WTC11 (cell line): ENCODE measurements at regions not wholly inside any gene's neighbourhood (a gene's known extent, or its start where the extent isn't known, plus 50 kb on each side); places are given as distances from the start of the nearest gene placed in this dataset.
"Not testable (repeated sequence)": the region's sequence is repeated elsewhere in the genome, so short reads cannot be mapped to it uniquely, and the experiment has no call there.

ENCODE experiments used
- ATAC-seq: fragments of 200-7000 bp; cut with Tn5 transposase; 2 replicates; pipeline ENCODE4 v1.10.0; 2021; ENCODE audit warnings: mild to moderate bottlenecking, moderate library complexity
- CTCF ChIA-PET: fragments of 300-600 bp; sonication (Branson Sonifier 250); formaldehyde crosslinking; loops from one replicate; lab custom pipeline; 2021; ENCODE audit warnings: antibody characterized with exemption; lab: Charles Lee
- POLR2A ChIA-PET: fragments of 350-600 bp; sonication (Branson Sonifier 250); formaldehyde crosslinking; loops from one replicate; lab custom pipeline; 2021; ENCODE audit warnings: antibody characterized with exemption; lab: Charles Lee
- DNase-seq: peaks from one replicate; pipeline ENCODE4 v3.0.0; 2021; ENCODE audit warnings: low spot score
- H3K27ac Mint-ChIP-seq: 2 replicates; pipeline ENCODE4 v1.8.0; 2021; ENCODE audit warnings: mixed read lengths
- H3K27me3 Mint-ChIP-seq: 2 replicates; pipeline ENCODE4 v1.8.0; 2021; ENCODE audit warnings: low read depth, mild to moderate bottlenecking, moderate library complexity, mixed read lengths
- H3K36me3 Mint-ChIP-seq: 2 replicates; pipeline ENCODE4 v1.8.0; 2021; ENCODE audit warnings: mixed read lengths
- H3K4me1 Mint-ChIP-seq: 2 replicates; pipeline ENCODE4 v1.8.0; 2022; ENCODE audit warnings: mixed read lengths
- H3K4me3 Mint-ChIP-seq: 2 replicates; pipeline ENCODE4 v1.8.0; 2021; ENCODE audit warnings: mild to moderate bottlenecking, moderate library complexity, mixed read lengths
- H3K9me3 Mint-ChIP-seq: 2 replicates; pipeline ENCODE4 v1.8.0; 2021; ENCODE audit warnings: mixed read lengths
- ATF1 ChIP-seq: sonication (generic); formaldehyde crosslinking; IDR thresholded peaks from 2 replicates; pipeline ENCODE4 v1.8.1; 2023; ENCODE audit warnings: mild to moderate bottlenecking, moderate library complexity, missing genetic modification reagents
- ELF4 ChIP-seq: sonication (generic); formaldehyde crosslinking; IDR thresholded peaks from 2 replicates; pipeline ENCODE4 v1.8.1; 2022; ENCODE audit warnings: low read depth, mild to moderate bottlenecking, moderate library complexity, missing genetic modification reagents
- EMX1 ChIP-seq: fragments of 250-450 bp; sonication (Bioruptor Pico); IDR thresholded peaks from 2 replicates; pipeline ENCODE4 v1.8.0; 2021; ENCODE audit warnings: mild to moderate bottlenecking
- ESRRA ChIP-seq: sonication (generic); formaldehyde crosslinking; IDR thresholded peaks from 2 replicates; pipeline ENCODE4 v1.8.1; 2022; ENCODE audit warnings: mild to moderate bottlenecking, missing genetic modification reagents, borderline replicate concordance
- FOXJ3 ChIP-seq: sonication (generic); formaldehyde crosslinking; IDR thresholded peaks from 2 replicates; pipeline ENCODE4 v1.9.0; 2021; ENCODE audit warnings: missing genetic modification reagents, mild to moderate bottlenecking, borderline replicate concordance
- JAZF1 ChIP-seq: fragments of 250-450 bp; sonication (Bioruptor Pico); IDR thresholded peaks from 2 replicates; pipeline ENCODE4 v1.9.0; 2021; ENCODE audit warnings: moderate library complexity, mild to moderate bottlenecking, inconsistent platforms
- KAT7 ChIP-seq: sonication (generic); formaldehyde crosslinking; IDR thresholded peaks from 2 replicates; pipeline ENCODE4 v1.8.1; 2023; ENCODE audit warnings: missing genetic modification reagents, mild to moderate bottlenecking, borderline replicate concordance
- MXD4 ChIP-seq: fragments of 250-450 bp; sonication (Bioruptor Pico); IDR thresholded peaks from 2 replicates; pipeline ENCODE4 v1.8.0; 2021; ENCODE audit warnings: mild to moderate bottlenecking, moderate library complexity, borderline replicate concordance
- TP53 ChIP-seq: sonication (generic); formaldehyde crosslinking; IDR thresholded peaks from 2 replicates; pipeline ENCODE4 v1.8.1; 2023; ENCODE audit warnings: mild to moderate bottlenecking, missing genetic modification reagents
- ZBTB21 ChIP-seq: sonication (generic); formaldehyde crosslinking; IDR thresholded peaks from 2 replicates; pipeline ENCODE4 v1.8.1; 2023; ENCODE audit warnings: mild to moderate bottlenecking, missing genetic modification reagents, borderline replicate concordance
- ZNF423 ChIP-seq: fragments of 250-450 bp; sonication (Bioruptor Pico); IDR thresholded peaks from 2 replicates; pipeline ENCODE4 v2.1.2; 2022; ENCODE audit warnings: mild to moderate bottlenecking, moderate library complexity
- TF ChIP-seq, protein P1 (sequence below): sonication (generic); formaldehyde crosslinking; IDR thresholded peaks from 2 replicates; pipeline ENCODE4 v1.8.0; 2022; ENCODE audit warnings: mild to moderate bottlenecking, missing genetic modification reagents
- TF ChIP-seq, protein P2 (sequence below): fragments of 250-450 bp; sonication (Bioruptor Pico); IDR thresholded peaks from 2 replicates; pipeline ENCODE4 v1.9.0; 2021; ENCODE audit warnings: mild to moderate bottlenecking
- TF ChIP-seq, protein P3 (sequence below): sonication (generic); formaldehyde crosslinking; conservative IDR thresholded peaks from 2 replicates; pipeline ENCODE4 v1.8.1; 2023; ENCODE audit warnings: mild to moderate bottlenecking, low read depth, missing genetic modification reagents, moderate library complexity
- TF ChIP-seq, protein P4 (sequence below): sonication (generic); formaldehyde crosslinking; IDR thresholded peaks from 2 replicates; pipeline ENCODE4 v1.8.0; 2022; ENCODE audit warnings: mild to moderate bottlenecking, missing genetic modification reagents
- TF ChIP-seq, protein P5 (sequence below): sonication (generic); formaldehyde crosslinking; IDR thresholded peaks from 2 replicates; pipeline ENCODE4 v1.8.0; 2023; ENCODE audit warnings: missing genetic modification reagents, mild to moderate bottlenecking, borderline replicate concordance

DNA sequence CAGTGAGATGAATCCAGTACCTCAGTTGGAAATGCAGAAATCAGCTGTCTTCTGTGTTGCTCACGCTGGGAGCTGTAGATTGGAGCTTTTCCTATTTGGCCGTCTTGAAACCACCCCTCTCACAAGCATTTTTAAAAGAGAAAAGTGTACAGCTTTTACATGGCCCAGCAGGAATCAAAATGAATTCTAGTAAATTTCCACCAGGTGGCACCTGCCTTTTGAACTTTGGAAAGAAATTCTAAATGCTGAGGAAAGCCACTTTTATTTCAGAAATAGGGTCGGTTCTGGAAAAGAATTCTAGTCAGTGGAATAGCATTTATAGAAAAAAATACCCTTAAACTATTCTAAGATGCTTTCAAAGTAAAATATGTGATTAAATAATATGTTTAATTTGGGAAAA lies 647.8 kb downstream of the CD109 start:
- no peak overlapping the region for H3K4me3 Mint-ChIP-seq
- peaks cover 14% of the 10 kb centered on the region for H3K36me3 Mint-ChIP-seq
- DNase-seq = no peak
- ChIA-PET POLR2A (no interaction called here), CTCF (no interaction called here)
- no peak overlapping the region for H3K27ac Mint-ChIP-seq
- ATAC-seq = no peak
- TF ChIP-seq, protein P1, sequence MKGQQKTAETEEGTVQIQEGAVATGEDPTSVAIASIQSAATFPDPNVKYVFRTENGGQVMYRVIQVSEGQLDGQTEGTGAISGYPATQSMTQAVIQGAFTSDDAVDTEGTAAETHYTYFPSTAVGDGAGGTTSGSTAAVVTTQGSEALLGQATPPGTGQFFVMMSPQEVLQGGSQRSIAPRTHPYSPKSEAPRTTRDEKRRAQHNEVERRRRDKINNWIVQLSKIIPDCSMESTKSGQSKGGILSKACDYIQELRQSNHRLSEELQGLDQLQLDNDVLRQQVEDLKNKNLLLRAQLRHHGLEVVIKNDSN (CRISPR knock-in tag) = no peak
- TF ChIP-seq, protein P2, sequence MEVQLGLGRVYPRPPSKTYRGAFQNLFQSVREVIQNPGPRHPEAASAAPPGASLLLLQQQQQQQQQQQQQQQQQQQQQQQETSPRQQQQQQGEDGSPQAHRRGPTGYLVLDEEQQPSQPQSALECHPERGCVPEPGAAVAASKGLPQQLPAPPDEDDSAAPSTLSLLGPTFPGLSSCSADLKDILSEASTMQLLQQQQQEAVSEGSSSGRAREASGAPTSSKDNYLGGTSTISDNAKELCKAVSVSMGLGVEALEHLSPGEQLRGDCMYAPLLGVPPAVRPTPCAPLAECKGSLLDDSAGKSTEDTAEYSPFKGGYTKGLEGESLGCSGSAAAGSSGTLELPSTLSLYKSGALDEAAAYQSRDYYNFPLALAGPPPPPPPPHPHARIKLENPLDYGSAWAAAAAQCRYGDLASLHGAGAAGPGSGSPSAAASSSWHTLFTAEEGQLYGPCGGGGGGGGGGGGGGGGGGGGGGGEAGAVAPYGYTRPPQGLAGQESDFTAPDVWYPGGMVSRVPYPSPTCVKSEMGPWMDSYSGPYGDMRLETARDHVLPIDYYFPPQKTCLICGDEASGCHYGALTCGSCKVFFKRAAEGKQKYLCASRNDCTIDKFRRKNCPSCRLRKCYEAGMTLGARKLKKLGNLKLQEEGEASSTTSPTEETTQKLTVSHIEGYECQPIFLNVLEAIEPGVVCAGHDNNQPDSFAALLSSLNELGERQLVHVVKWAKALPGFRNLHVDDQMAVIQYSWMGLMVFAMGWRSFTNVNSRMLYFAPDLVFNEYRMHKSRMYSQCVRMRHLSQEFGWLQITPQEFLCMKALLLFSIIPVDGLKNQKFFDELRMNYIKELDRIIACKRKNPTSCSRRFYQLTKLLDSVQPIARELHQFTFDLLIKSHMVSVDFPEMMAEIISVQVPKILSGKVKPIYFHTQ = no peak
- TF ChIP-seq ELF4 (CRISPR knock-in tag) (no peak), ESRRA (no peak)
- TF ChIP-seq, protein P3, sequence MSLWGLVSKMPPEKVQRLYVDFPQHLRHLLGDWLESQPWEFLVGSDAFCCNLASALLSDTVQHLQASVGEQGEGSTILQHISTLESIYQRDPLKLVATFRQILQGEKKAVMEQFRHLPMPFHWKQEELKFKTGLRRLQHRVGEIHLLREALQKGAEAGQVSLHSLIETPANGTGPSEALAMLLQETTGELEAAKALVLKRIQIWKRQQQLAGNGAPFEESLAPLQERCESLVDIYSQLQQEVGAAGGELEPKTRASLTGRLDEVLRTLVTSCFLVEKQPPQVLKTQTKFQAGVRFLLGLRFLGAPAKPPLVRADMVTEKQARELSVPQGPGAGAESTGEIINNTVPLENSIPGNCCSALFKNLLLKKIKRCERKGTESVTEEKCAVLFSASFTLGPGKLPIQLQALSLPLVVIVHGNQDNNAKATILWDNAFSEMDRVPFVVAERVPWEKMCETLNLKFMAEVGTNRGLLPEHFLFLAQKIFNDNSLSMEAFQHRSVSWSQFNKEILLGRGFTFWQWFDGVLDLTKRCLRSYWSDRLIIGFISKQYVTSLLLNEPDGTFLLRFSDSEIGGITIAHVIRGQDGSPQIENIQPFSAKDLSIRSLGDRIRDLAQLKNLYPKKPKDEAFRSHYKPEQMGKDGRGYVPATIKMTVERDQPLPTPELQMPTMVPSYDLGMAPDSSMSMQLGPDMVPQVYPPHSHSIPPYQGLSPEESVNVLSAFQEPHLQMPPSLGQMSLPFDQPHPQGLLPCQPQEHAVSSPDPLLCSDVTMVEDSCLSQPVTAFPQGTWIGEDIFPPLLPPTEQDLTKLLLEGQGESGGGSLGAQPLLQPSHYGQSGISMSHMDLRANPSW (CRISPR knock-in tag) = no peak
- no peaks in the 10 kb centered on the region for H3K4me1 Mint-ChIP-seq
- H3K27me3 Mint-ChIP-seq = peaks cover 14% of the 10 kb centered on the region
- H3K9me3 Mint-ChIP-seq = peaks cover 28% of the 10 kb centered on the region

DNA sequence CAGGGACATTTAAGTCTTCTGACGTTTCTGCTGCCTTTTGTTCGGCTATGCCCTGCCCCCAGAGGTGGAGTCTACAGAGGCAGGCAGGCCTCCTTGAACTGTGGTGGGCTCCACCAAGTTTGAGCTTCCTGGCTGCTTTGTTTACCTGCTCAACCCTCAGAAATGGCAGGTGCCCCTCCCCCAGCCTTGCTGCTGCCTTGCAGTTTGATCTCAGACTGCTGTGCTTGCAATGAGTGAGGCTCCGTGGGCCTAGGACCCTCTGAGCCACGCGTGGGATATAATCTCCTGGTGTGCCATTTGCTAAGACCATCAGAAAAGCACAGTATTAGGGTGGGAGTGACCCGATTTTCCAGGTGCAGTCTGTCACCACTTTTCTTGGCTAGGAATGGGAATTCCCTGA lies 647.3 kb downstream of the CD109 start:
- POLR2A ChIA-PET, H3K27ac Mint-ChIP-seq, H3K4me3 Mint-ChIP-seq, CTCF ChIA-PET, DNase-seq, H3K4me1 Mint-ChIP-seq, ATAC-seq: not testable (repeated sequence)
- Mint-ChIP-seq H3K36me3 (peaks cover 14% of the 10 kb centered on the region), H3K9me3 (peaks cover 28% of the 10 kb centered on the region), H3K27me3 (peaks cover 14% of the 10 kb centered on the region)

DNA sequence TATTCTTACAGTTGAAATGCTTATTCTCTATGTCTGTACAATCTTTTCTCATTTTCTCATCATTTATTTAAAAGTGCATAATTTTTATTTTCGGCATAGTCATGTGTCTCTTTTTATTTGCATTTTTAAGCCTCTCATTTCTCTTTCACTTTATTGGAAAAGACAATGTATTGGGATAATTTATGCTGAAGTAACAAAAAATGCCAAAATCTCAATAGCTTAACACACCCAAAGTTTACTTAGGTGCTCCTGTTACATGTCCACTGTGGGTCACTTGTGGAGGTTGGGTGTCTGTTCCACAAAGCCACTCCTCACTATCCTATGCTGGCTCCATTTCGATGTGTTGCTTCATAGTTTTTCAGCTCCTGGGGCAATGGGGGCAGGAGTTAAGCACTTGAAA lies 638.7 kb downstream of the CD109 start:
- Mint-ChIP-seq H3K9me3 (peaks cover 8% of the 10 kb centered on the region), H3K4me3 (no peak overlapping the region), H3K27ac (no peak overlapping the region), H3K36me3 (no peaks in the 10 kb centered on the region), H3K27me3 (no peaks in the 10 kb centered on the region), H3K4me1 (no peaks in the 10 kb centered on the region)
- DNase-seq (no peak), ATAC-seq (no peak)
- CTCF ChIA-PET = no interaction called here
- POLR2A ChIA-PET = interaction anchor here (0.8 kb wide), 1 partner anchor 768 kb away, joined by 3 read pairs; no protein-coding TSS in a partner anchor
- TF ChIP-seq ZBTB21 (CRISPR knock-in tag) = no peak
- TF ChIP-seq, protein P4, sequence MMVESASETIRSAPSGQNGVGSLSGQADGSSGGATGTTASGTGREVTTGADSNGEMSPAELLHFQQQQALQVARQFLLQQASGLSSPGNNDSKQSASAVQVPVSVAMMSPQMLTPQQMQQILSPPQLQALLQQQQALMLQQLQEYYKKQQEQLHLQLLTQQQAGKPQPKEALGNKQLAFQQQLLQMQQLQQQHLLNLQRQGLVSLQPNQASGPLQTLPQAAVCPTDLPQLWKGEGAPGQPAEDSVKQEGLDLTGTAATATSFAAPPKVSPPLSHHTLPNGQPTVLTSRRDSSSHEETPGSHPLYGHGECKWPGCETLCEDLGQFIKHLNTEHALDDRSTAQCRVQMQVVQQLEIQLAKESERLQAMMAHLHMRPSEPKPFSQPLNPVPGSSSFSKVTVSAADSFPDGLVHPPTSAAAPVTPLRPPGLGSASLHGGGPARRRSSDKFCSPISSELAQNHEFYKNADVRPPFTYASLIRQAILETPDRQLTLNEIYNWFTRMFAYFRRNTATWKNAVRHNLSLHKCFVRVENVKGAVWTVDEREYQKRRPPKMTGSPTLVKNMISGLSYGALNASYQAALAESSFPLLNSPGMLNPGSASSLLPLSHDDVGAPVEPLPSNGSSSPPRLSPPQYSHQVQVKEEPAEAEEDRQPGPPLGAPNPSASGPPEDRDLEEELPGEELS (CRISPR knock-in tag) = no peak
- TF ChIP-seq JAZF1 (CRISPR knock-in tag) = no peak
- no peak for TF ChIP-seq KAT7
- no peak for TF ChIP-seq EMX1 (CRISPR knock-in tag)
- TF ChIP-seq ZNF423 (CRISPR knock-in tag) = no peak
- TF ChIP-seq, all 79 proteins: peak for 0

DNA sequence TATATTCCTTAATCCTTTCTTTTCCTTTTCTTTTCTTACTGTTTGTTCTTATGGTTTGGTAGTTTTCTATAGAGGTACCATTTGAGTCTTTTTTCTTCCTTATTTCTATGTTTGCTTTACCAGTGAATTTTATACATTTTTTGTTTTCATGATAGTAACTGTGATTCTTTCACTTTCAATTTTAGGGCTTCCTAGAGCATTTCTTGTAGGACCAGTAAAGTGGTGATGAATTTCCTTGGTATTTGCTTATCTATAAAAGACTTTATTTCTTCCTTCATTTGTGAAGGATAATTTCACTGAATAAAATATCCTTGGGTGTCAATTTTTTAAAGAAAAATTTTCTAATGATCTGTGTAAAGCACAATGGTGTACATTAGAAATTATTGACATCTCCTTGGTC lies 637.4 kb downstream of the CD109 start:
- Mint-ChIP-seq H3K27ac (no peak overlapping the region), H3K36me3 (no peaks in the 10 kb centered on the region), H3K4me3 (no peak overlapping the region), H3K9me3 (no peaks in the 10 kb centered on the region), H3K4me1 (no peaks in the 10 kb centered on the region), H3K27me3 (no peaks in the 10 kb centered on the region)
- CTCF ChIA-PET = no interaction called here
- DNase-seq = no peak
- no peak for ATAC-seq
- POLR2A ChIA-PET = no interaction called here
- TF ChIP-seq MXD4 = no peak
- no peak for TF ChIP-seq ATF1 (CRISPR knock-in tag)
- TF ChIP-seq TP53 (CRISPR knock-in tag) = no peak
- no peak for TF ChIP-seq FOXJ3 (CRISPR knock-in tag)
- TF ChIP-seq, protein P1 (CRISPR knock-in tag) = no peak
- TF ChIP-seq, protein P5, sequence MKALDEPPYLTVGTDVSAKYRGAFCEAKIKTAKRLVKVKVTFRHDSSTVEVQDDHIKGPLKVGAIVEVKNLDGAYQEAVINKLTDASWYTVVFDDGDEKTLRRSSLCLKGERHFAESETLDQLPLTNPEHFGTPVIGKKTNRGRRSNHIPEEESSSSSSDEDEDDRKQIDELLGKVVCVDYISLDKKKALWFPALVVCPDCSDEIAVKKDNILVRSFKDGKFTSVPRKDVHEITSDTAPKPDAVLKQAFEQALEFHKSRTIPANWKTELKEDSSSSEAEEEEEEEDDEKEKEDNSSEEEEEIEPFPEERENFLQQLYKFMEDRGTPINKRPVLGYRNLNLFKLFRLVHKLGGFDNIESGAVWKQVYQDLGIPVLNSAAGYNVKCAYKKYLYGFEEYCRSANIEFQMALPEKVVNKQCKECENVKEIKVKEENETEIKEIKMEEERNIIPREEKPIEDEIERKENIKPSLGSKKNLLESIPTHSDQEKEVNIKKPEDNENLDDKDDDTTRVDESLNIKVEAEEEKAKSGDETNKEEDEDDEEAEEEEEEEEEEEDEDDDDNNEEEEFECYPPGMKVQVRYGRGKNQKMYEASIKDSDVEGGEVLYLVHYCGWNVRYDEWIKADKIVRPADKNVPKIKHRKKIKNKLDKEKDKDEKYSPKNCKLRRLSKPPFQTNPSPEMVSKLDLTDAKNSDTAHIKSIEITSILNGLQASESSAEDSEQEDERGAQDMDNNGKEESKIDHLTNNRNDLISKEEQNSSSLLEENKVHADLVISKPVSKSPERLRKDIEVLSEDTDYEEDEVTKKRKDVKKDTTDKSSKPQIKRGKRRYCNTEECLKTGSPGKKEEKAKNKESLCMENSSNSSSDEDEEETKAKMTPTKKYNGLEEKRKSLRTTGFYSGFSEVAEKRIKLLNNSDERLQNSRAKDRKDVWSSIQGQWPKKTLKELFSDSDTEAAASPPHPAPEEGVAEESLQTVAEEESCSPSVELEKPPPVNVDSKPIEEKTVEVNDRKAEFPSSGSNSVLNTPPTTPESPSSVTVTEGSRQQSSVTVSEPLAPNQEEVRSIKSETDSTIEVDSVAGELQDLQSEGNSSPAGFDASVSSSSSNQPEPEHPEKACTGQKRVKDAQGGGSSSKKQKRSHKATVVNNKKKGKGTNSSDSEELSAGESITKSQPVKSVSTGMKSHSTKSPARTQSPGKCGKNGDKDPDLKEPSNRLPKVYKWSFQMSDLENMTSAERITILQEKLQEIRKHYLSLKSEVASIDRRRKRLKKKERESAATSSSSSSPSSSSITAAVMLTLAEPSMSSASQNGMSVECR (CRISPR knock-in tag) = no peak
